BLaER1 treated with 17β-estradiol and CSF1 and Interleukin-3, amounts not matched to agents 10 nM and 100 nM (cell line): ENCODE measurements at regions not wholly inside any gene's neighbourhood (a gene's known extent, or its start where the extent isn't known, plus 50 kb on each side); places are given as distances from the start of the nearest gene placed in this dataset.
"Not testable (repeated sequence)": the region's sequence is repeated elsewhere in the genome, so short reads cannot be mapped to it uniquely, and the experiment has no call there.

Source experiments
- H3K27ac ChIP-seq, 11 experiments: shearing (Covaris generic); formaldehyde crosslinking; 2 replicates each; pipeline ENCODE4 v1.8.1; 2022
- H3K27me3 ChIP-seq, 11 experiments: shearing (Covaris generic); formaldehyde crosslinking; 2 replicates each; pipeline ENCODE4 v1.8.1; 2022
- H3K36me3 ChIP-seq, 11 experiments: shearing (Covaris generic); formaldehyde crosslinking; 2 replicates each; pipeline ENCODE4 v1.8.1; 2022
- H3K4me1 ChIP-seq, 10 experiments: shearing (Covaris generic); formaldehyde crosslinking; 2 replicates each; pipeline ENCODE4 v1.8.1; 2022
- H3K4me2 ChIP-seq, 11 experiments: shearing (Covaris generic); formaldehyde crosslinking; 2 replicates each; pipeline ENCODE4 v1.8.1; 2022
- H3K4me3 ChIP-seq, 10 experiments: shearing (Covaris generic); formaldehyde crosslinking; 2 replicates each; pipeline ENCODE4 v1.8.1; 2022
- H3K9ac ChIP-seq, 11 experiments: shearing (Covaris generic); formaldehyde crosslinking; 2 replicates each; pipeline ENCODE4 v1.8.1; 2022
- H3K9me3 ChIP-seq, 11 experiments: shearing (Covaris generic); formaldehyde crosslinking; replicated peaks in 1 of 11; 2 replicates each; pipeline ENCODE4 v1.8.1; 2022
- H4K20me1 ChIP-seq, 11 experiments: shearing (Covaris generic); formaldehyde crosslinking; 2 replicates each; pipeline ENCODE4 v1.8.1; 2022
- Cebpa-rat ChIP-seq, 11 experiments: shearing (Covaris generic); IDR thresholded peaks; 2 replicates each; pipeline ENCODE4 v1.8.1; 2022

GRCh38 chr18:39230086-39230803, 1664.6 kb upstream of the CELF4 start:
- Histone ChIP-seq H3K27ac (no peak overlapping the region), H3K27me3 (no peaks in the 10 kb centered on the region), H3K36me3 (no peaks in the 10 kb centered on the region), H3K9ac (no peak overlapping the region), H3K4me1 (no peaks in the 10 kb centered on the region), H4K20me1 (no peaks in the 10 kb centered on the region), H3K4me2 (no peak overlapping the region), H3K9me3 (peaks cover 3 to 20% (median 11%) of the 10 kb centered on the region in 11 experiments; a peak in 21 of 22 replicates), H3K4me3 (no peak overlapping the region)
- no peak for TF ChIP-seq Cebpa-rat (IDR thresholded peaks at IDR 0.05)

GRCh38 chr18:39227769-39228168, 1662.2 kb upstream of the CELF4 start:
- not testable (repeated sequence) for H3K4me1 ChIP-seq, H3K4me3 ChIP-seq, H3K9me3 ChIP-seq, H3K4me2 ChIP-seq, H3K27me3 ChIP-seq, H4K20me1 ChIP-seq, H3K36me3 ChIP-seq, H3K27ac ChIP-seq, H3K9ac ChIP-seq

- no peak overlapping the region for H3K4me2 ChIP-seq
- TF ChIP-seq Cebpa-rat (IDR thresholded peaks at IDR 0.05): no peak
- H3K4me3 ChIP-seq: no peak overlapping the region
- no peaks in the 10 kb centered on the region for H3K27me3 ChIP-seq
- H3K36me3 ChIP-seq: no peaks in the 10 kb centered on the region
- no peaks in the 10 kb centered on the region for H3K4me1 ChIP-seq
- no peaks in the 10 kb centered on the region for H4K20me1 ChIP-seq
- H3K9ac ChIP-seq: no peak overlapping the region
- H3K27ac ChIP-seq: no peak overlapping the region
- H3K9me3 ChIP-seq: 0 out of 22 replicates have a peak, but pooled peaks cover 0 to 3% (median 0%) of the 10 kb centered on the region in 11 experiments
Observed at GRCh38 chr18:39225373-39225772, 1659.8 kb upstream of the CELF4 start.

GRCh38 chr18:39223283-39223682, 1657.7 kb upstream of the CELF4 start:
- Histone ChIP-seq H3K9ac (no peak overlapping the region), H3K4me1 (no peaks in the 10 kb centered on the region)

GRCh38 chr18:39215920-39216319, 1650.3 kb upstream of the CELF4 start:
- H4K20me1 ChIP-seq: no peaks in the 10 kb centered on the region
- H3K27ac ChIP-seq: no peak overlapping the region
- no peaks in the 10 kb centered on the region for H3K27me3 ChIP-seq
- H3K4me3 ChIP-seq: no peak overlapping the region
- no peak for TF ChIP-seq Cebpa-rat (IDR thresholded peaks at IDR 0.05)
- H3K4me1 ChIP-seq: no peaks in the 10 kb centered on the region
- no peaks in the 10 kb centered on the region for H3K36me3 ChIP-seq
- H3K9me3 ChIP-seq: peaks cover 4 to 21% (median 11%) of the 10 kb centered on the region in 11 experiments; a peak in 17 of 22 replicates
- no peak overlapping the region for H3K4me2 ChIP-seq
- no peak overlapping the region for H3K9ac ChIP-seq

More at GRCh38 chr18:39223283-39223682, 1657.7 kb upstream of the CELF4 start:
- Histone ChIP-seq H4K20me1 (no peaks in the 10 kb centered on the region), H3K36me3 (no peaks in the 10 kb centered on the region), H3K27me3 (no peaks in the 10 kb centered on the region), H3K9me3 (no peaks in the 10 kb centered on the region), H3K27ac (no peak overlapping the region), H3K4me3 (no peak overlapping the region), H3K4me2 (no peak overlapping the region)
- no peak for TF ChIP-seq Cebpa-rat (IDR thresholded peaks at IDR 0.05)

- TF ChIP-seq Cebpa-rat (IDR thresholded peaks at IDR 0.05): no peak
- H3K4me1 ChIP-seq: peaks cover 0 to 12% (median under 1%) of the 10 kb centered on the region in 10 experiments; a peak in 5 of 20 replicates
- no peaks in the 10 kb centered on the region for H3K36me3 ChIP-seq
- H3K4me2 ChIP-seq: no peak overlapping the region
- peaks cover 4 to 21% (median 11%) of the 10 kb centered on the region in 11 experiments; a peak in 17 of 22 replicates for H3K9me3 ChIP-seq
- no peak overlapping the region for H3K9ac ChIP-seq
- H3K4me3 ChIP-seq: no peak overlapping the region
- no peaks in the 10 kb centered on the region for H3K27me3 ChIP-seq
- no peaks in the 10 kb centered on the region for H4K20me1 ChIP-seq
- no peak overlapping the region for H3K27ac ChIP-seq
Observed at GRCh38 chr18:39211461-39211860, 1645.9 kb upstream of the CELF4 start.

- H3K36me3 ChIP-seq: no peaks in the 10 kb centered on the region
- H3K27ac ChIP-seq: no peak overlapping the region
- H3K4me2 ChIP-seq: peak overlapping the region in 3 of 11 experiments; percentile 18 to 39 (median 23); a peak in 4 of 22 replicates
- H3K9ac ChIP-seq: no peak overlapping the region
- no peak overlapping the region for H3K4me3 ChIP-seq
- peaks cover 0 to 12% (median 2%) of the 10 kb centered on the region in 10 experiments; a peak in 5 of 20 replicates for H3K4me1 ChIP-seq
- peaks cover 4 to 21% (median 11%) of the 10 kb centered on the region in 11 experiments; a peak in 16 of 22 replicates for H3K9me3 ChIP-seq
- no peaks in the 10 kb centered on the region for H4K20me1 ChIP-seq
- H3K27me3 ChIP-seq: no peaks in the 10 kb centered on the region
- TF ChIP-seq Cebpa-rat (IDR thresholded peaks at IDR 0.05): no peak
Observed at GRCh38 chr18:39209173-39209572, 1643.6 kb upstream of the CELF4 start.

GRCh38 chr18:39208729-39209128, 1643.1 kb upstream of the CELF4 start:
- Histone ChIP-seq H4K20me1 (no peaks in the 10 kb centered on the region), H3K9ac (no peak overlapping the region), H3K27me3 (no peaks in the 10 kb centered on the region), H3K9me3 (peaks cover 4 to 19% (median 11%) of the 10 kb centered on the region in 11 experiments; a peak in 16 of 22 replicates), H3K4me2 (peak overlapping the region in 4 of 11 experiments; percentile 18 to 39 (median 26); a peak in 5 of 22 replicates), H3K4me1 (peaks cover 0 to 12% (median 2%) of the 10 kb centered on the region in 10 experiments; a peak in 5 of 20 replicates), H3K36me3 (no peaks in the 10 kb centered on the region), H3K4me3 (no peak overlapping the region), H3K27ac (no peak overlapping the region)
- no peak for TF ChIP-seq Cebpa-rat (IDR thresholded peaks at IDR 0.05)

- peak overlapping the region in 2 of 11 experiments; percentile 30 to 39; a peak in 2 of 22 replicates for H3K4me2 ChIP-seq
- H3K36me3 ChIP-seq: no peaks in the 10 kb centered on the region
- H4K20me1 ChIP-seq: no peaks in the 10 kb centered on the region
Observed at GRCh38 chr18:39208190-39208589, 1642.6 kb upstream of the CELF4 start.

More at GRCh38 chr18:39208190-39208589, 1642.6 kb upstream of the CELF4 start:
- H3K27ac ChIP-seq: no peak overlapping the region
- peaks cover 4 to 13% (median 9%) of the 10 kb centered on the region in 11 experiments; a peak in 16 of 22 replicates for H3K9me3 ChIP-seq
- no peak overlapping the region for H3K9ac ChIP-seq
- H3K4me3 ChIP-seq: no peak overlapping the region
- no peaks in the 10 kb centered on the region for H3K27me3 ChIP-seq
- TF ChIP-seq Cebpa-rat (IDR thresholded peaks at IDR 0.05): no peak
- H3K4me1 ChIP-seq: peaks cover 0 to 12% (median 2%) of the 10 kb centered on the region in 10 experiments; a peak in 5 of 20 replicates
